GM21447 (cell line): ENCODE measurements at regions not wholly inside any gene's neighbourhood (a gene's known extent, or its start where the extent isn't known, plus 50 kb on each side); places are given as distances from the start of the nearest gene placed in this dataset.

ENCODE experiments used
- ATAC-seq: cut with Tn5 transposase; IDR thresholded peaks from one replicate; pipeline ENCODE4 v1.9.1; 2021; ENCODE audit not compliant: unreplicated experiment

DNA sequence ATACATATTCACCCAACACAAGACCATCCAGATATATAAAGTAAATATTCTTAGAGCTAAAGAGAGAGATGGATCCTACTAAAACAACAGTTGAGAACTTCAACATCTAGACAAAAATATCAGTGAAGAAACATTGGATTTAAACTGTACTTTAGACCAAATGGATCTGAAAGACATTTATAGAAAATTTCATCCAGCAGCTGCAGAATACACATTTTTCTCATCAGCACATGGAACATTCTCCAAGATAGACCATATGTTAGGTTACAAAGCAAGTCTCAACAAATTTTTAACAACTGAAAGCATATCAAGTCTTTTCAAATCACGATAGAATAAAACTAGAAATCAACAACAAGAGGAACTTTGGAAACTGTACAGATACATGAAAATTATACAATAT, 369.0 kb upstream of the CCDC54 start:
- ATAC-seq: no peak

DNA sequence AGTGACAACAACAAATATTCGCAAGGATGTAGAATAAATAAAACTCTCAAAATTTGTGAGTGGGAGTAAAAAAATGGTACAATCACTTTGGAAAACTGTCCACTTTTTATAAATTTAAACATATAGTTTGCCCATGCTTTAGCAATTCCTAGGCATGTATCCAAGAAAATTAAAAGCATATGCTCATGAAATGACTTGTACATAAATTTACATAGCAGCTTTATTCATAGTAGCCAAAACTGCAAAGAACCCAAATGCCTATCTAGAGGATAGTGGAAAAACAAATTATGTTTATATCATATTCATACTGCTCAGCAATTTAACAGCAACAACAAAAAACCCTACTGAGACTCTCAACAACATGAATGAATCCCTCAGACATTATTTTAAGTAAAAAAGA, 363.6 kb upstream of the CCDC54 start:
- no peak for ATAC-seq

DNA sequence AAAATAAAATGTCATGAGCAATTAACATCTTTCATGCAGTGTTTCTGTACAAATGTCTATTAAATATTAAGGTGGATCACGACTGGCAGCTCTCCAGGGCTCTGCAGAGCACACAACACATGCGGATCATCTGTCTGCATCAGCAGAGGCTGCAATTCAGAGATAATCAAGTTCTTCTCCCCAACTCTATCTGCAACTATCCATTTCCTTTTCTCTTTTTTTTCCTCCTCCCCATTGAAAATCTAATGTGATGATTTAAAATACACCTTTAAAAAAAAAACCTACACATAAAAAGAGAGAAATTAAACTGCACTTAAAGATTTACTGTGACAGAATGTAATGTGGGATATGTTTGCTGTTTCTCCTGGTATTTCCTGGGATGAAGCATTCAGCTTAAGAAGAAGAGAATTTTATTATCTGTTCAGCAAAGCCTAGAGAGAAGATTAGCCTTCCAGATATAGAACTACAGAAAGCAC, 352.6 kb upstream of the CCDC54 start:
- no peak for ATAC-seq

DNA sequence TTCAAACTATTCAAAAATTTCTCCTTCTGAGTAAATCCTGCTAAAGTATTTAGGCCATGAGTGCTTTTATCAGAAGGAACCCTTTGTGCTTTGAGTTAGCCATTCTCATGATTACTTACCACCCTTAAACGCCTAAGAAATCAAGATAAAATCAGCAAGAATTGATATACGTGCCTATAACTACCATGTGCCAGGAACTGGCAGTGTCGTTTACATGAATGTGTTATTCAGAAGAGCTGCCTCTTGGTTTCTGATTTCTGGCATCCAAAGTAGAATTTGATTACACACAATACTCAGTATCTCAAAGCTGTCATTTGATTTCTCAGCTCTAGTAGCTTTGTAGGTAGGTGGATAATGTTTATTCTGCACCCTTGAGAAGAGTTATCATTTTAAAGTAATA, 351.3 kb upstream of the CCDC54 start:
- ATAC-seq: no peak

DNA sequence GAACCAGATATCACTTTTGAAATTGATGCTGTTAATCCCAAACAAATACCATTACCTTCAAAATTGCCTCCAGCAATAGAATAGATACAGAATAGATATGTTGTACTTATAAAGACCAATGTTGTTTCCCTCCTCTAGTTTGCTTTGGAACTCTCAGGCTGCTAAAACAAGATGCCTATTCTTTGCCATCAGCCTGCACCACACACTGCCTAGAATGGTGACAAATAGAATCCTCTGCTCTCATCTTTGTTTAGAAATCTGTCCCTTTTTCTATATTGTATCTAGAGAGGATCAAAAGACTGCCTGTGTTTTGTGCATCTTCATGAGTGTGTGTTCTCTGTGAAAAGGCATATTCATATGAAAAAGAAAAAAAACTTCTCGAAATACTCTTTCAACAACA, 349.2 kb upstream of the CCDC54 start:
- no peak for ATAC-seq

DNA sequence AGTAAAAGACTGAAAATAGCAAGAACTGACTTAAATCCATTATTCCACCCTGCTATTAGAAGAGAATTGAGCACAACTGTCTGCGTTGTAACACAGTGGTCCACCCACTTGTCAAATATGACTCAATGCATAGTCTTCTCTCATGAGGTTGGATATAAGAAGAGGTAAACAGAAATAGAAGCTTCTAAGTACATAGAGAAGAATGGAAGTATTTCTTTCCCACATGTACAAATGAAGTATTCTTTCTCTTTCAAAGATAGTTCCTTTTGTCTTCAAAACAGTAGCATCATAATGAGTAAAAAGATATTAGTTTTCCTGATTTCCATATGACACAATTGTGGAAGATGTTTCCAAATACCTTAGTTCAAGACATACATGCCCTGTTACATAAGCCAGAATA, 348.6 kb upstream of the CCDC54 start:
- no peak for ATAC-seq

DNA sequence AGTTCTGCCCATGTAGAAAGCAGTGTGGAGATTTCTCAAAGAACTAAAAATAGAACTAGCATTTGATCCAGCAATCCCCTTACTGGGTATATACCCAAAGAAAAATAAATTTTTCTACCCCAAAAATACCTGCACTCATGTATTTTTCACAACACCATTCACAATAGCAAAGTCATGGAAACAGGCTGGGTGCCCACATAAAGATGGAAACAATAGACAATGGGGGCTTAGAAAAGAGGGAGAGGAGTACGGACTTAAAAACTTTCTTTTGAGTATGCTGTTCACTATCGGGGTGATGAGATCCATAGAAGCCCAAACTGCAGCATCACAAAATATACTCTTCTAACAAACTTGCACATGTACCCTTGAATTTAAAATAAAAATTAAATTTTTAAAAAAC, 345.1 kb upstream of the CCDC54 start:
- ATAC-seq: no peak

DNA sequence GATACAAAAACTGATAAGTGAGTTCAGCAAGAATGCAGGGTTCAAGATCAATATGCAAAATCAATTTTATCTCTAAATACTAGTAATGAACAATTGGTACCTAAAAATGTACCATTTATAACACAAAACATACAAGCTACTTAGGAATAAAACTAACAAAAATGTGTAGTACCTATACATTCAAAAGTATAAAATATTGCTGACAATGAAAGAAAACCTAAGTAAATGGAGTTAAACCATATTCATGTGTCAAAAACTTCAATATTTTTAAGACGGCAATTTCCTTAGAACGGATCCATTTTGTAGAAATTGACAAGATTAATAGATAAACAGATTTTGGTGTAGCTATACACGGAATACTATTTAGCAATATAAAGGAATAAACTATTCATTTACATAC, 343.1 kb upstream of the CCDC54 start:
- no peak for ATAC-seq

DNA sequence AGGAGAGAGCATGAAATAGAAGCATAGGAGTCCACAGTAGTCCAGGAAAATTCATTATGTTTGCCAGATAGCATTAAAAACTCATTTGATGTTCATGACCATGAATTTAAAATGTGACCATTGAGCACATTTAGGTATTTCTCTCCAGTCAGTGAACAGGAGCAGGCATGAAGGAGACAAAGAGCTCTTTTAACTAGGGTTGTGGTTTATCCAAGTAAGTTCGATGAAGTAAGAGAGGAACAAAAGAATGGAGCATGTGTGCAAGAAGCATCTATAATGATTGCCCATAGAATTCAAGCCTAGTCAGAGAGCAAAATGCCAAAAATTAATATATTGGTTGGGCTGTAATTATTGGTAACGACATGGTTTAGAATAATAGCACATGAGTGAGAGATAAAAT, 342.1 kb upstream of the CCDC54 start:
- no peak for ATAC-seq

DNA sequence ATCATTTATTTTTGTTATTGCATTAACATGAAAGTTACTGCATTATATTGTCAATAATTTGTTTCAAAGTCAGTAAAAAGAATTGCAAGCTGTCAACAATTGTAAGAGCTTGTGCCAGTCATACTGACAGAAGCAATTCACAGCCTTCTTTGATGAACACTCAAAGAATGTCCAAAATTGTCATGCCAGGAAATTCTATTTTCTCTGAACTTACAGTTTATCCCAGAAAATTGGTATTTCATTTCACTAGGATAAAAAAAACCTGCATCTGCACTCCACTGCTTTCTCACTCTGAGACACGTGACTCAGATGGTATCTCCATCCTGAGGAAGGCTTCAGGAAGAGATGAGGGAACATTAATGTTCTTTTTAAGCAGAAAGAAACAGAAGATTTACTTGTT, 332.6 kb upstream of the CCDC54 start:
- ATAC-seq: no peak

DNA sequence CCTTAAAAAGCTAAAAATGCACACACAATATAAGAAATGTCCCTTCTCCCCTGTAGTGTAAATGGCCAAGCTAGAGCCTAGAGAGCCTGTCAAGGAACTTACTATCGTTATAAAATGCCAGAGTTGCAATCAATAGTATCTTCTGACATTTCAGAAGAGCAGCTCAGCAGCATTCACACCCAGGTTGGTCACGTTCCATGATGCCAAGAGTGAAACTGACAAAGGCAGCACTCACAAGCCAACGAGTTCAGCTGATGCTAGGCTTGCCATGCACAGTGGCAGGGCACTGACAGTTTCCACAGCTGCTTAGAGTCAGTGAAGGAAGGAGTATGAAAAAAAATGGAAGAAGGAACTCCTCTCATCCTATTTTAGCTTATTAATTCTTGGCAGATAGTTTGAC, 331.4 kb upstream of the CCDC54 start:
- ATAC-seq: no peak

DNA sequence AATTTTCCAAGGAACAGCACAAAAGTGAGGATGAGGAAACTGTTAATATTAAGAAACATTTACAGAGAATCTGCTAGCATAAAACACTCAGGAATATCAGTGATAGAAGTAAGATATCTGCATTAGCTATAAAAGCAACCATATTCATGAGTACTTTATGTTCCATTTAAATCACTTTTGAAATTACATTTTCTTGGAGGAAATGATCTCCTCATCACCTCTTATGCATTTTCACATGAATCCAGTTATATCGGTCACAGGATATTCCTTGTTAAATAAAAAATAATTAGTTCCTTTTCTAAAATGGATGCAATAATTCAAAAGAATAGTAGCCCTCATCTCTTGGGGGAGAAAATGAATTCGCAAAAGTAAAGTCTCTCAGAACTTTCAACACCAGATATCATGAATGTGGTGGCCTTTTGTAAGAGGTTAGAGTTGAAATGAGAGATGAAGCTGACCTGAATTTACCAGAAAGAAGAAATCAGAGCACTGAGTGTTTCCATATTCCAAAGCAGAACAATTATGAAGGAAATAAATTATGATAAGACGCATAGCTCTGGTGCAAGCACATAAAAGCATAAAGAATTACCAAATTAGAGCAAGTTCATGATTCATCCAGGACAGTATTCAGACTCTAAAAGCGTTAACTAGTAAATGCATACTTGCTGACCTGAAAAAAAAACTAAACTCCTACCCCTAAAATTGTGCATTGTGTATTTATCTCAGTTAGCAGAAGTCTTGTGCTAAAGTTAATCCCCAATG, 321.9 kb upstream of the CCDC54 start:
- ATAC-seq: no peak

DNA sequence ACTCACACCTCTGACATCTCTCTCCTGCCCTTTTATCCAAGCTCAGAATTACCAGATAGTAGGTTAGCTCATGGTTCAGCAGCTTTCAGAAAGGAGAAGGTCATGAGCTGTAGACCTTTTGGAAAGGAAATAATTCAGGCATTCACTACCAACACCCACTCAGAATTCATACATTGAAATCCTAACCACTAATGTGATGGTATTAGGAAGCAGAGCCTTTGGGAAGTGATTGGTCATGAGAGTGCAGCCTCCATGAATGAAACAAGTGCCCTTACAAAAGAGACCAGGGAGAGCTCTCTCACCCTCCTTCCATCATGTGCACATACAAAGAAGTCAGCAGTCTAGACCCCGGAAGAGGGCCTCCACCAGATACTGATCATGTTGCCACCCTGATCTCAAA, 315.8 kb upstream of the CCDC54 start:
- no peak for ATAC-seq

DNA sequence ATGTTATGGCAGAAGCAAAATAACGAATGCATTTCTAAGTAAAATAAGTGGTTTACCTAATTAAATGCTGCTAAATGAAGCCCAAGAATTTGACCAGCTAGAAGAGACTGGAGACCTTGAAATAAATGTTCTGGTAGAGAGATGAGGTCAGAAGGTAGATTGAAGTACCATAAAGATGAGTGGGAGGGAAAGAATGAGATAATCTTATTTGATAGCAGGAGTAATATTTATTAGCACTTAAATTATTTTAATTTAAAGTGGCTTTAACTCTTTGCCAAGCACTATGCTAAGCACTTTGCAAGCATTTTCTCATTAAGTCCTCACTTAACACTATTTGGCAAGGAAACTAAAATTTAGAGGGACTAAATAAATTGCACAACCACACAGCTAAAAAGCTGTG, 314.9 kb upstream of the CCDC54 start:
- ATAC-seq: no peak

DNA sequence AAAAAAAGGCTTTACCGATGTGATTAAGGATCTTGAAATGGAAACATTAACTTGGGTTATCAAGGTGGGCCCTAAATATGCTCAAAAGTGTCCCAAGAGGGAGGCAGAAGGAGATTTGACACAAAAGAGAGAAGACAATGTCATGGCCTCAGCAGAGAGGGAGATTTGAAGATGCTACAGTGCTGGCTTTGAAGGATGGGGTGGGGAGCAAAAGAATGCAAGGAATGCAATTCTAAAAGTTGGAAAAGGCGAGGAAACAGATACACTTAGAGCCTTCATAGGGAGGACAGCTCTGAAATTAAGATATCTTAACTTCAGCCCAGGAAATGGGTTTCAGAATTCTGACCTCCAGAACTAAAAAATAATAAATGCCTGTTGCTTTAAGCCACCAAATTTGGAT, 314.5 kb upstream of the CCDC54 start:
- no peak for ATAC-seq

DNA sequence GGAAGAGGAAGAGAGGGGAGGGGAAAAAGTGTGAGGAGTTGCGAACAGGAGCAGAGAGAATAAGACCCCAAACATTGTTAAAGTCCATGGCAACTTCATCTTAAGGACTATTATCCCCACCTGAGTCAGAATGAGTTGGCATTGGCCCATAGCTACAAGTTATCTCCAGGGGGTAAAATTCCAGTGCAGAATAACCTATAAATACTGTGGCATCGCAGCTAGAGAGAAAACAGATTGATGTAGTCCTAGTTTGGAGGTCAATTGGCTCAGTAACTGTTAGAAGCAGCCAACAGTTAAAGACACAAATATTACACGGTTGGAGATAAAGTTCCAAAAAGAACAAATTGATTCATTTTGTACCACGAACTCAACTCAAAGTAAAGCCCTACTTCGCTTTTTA, 313.9 kb upstream of the CCDC54 start:
- no peak for ATAC-seq

DNA sequence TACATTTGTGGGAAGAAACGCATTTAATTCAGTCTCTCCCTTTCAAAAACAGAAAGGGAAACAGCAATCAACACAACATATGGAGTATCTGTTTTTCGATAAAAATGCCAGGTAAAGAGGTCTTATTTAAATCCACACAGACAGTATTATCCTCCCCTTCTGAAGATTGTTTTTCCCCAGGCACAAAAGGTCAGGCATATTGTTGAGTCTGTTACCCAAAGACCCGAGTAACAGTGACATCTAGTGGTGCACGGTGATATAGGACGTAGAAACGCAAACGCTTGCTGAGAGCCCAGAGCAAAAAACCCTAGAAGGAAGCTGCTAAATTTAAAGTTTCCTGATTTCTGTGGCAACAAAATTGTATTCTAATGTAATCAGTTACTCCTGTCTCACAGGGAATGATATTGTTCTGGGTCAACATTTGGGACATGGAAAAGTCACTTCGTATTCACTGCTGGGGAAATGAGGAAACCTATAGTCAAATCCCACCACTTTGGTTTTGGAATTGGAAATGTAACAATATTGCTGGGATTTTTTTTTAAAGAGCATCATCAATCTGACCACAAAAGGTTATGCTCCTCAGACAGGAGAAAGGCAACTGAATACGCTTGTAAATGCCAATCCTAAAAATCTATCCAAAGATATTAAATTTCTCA, 312.7 kb upstream of the CCDC54 start:
- peak; percentile 97 for ATAC-seq

DNA sequence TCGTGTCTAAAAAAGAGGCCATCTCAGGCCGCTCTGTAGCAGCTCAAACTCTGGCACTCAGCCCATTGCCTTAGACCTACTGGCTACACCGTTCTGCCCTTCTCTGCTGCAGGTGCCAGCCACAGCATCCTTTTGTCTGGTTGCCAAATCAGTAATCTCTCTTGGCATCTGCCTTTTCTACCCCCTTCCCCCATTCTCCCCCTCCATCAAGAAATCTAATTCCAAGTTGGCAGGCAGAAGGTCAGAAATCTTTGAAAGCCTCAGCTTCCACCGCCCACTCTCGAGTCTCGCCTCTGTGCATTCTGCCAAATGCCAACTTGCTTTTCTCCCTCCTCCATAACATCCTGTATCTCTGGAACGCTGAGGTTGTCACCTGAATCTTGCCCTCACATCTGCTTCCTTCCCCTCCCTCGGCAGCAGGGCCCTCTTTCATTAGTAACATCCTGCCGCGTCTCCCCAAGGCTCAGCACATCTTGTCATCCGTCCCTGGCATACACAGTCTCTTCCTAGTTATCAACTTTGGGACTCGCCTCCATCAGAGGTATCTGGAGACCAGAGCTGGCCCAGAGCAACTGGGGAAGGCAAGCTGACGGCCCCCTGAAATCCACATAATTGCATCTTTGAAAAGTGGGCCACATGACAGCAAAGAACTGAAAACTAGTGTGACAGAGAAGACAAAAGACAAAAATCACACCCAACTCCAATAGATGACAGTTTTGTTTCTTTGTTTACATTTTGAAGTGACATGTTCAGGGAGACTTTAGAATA, 312.0 kb upstream of the CCDC54 start:
- no peak for ATAC-seq

DNA sequence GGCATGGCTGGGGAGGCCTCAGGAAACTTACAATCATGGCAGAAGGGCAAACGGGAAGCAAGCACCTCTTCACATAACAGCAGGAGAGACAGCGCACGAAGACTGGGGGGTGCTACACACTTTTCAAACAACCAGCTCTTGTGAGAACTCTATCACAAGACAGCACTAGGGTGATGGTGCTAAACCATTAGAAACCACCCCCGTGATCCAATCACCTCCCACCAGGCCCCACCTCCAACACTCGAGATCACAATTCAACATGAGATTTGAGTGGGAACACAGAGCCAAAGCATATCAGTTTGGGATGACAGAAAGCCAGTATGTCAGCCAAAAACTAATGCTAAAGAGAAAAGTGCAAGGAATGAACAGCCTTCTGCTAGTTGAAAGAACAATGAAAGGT, 309.8 kb upstream of the CCDC54 start:
- no peak for ATAC-seq

DNA sequence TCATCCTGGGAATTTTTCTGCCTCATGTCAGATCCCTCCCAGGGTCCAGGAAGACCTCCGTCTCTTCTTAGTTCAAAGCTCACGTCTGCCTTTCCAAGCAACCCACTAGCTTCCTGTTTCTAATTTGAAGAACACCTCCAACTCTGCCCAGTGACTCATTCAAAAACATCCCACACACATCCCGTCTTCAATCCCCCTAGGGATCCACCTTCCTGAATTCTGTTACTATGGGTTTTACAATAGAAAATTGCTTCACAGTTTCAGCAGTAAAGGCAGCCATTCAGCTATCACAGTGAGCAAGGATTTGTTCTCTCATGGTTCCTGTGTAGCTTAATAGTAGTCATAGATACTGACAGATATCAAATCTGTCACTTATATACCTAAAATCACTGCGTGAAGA, 308.3 kb upstream of the CCDC54 start:
- no peak for ATAC-seq

DNA sequence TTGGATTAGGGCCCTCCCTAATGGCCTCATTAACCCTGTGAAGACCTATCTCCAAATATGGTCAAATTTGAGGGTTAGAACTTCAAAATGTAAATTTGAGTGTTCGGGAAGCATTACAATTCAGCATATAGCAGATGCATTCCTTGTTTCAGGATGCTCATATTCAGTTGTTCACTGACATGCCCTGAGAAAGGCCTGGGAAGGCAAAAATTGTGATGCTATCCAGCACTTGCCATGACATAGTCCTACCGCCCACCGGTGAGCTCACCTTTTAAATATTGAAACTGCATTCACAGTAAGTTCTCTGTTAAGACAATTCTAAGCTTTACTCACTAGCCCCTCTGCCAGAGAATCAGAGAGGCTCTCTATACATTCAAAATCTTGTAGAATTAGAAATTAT, 300.3 kb upstream of the CCDC54 start:
- no peak for ATAC-seq

DNA sequence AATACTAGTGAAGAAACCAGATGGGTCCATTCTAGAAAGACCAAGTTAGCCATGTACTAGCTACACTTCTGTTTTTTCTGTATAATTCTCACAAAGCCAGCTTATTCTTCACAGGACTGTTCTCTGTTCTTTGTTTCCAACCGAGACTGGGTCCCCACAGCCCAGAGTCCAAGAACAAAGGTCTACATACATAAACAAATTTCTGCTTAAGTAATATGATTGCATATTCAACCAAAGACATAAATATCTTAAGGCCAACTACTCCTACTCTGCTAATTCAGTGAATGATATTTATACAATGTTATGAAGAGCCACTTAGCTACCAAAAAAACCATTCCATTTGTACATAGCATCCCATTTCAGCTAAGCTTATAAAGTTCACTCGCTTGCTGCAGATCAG, 299.8 kb upstream of the CCDC54 start:
- no peak for ATAC-seq
